Activated naive CD8-positive, alpha-beta T cell treated with anti-CD3 and anti-CD28 coated beads for 36 hours (primary cell): ENCODE measurements at regions not wholly inside any gene's neighbourhood (a gene's known extent, or its start where the extent isn't known, plus 50 kb on each side); places are given as distances from the start of the nearest gene placed in this dataset.

Source experiments
- DNase-seq: peaks from one replicate; pipeline ENCODE4 v3.0.0; 2021
- H3K27ac Mint-ChIP-seq: one replicate; pipeline ENCODE4 v1.8.0; 2022; ENCODE audit warnings: mild to moderate bottlenecking, moderate library complexity, mixed read lengths
- H3K27me3 Mint-ChIP-seq: one replicate; pipeline ENCODE4 v1.8.0; 2022; ENCODE audit warnings: mild to moderate bottlenecking, mixed read lengths
- H3K36me3 Mint-ChIP-seq: one replicate; pipeline ENCODE4 v1.8.0; 2021; ENCODE audit warnings: mild to moderate bottlenecking, mixed read lengths
- H3K4me1 Mint-ChIP-seq: one replicate; pipeline ENCODE4 v1.8.0; 2021; ENCODE audit warnings: mixed read lengths
- H3K4me3 Mint-ChIP-seq: one replicate; pipeline ENCODE4 v1.8.0; 2022; ENCODE audit warnings: mild to moderate bottlenecking, moderate library complexity, mixed read lengths
- H3K9me3 Mint-ChIP-seq: one replicate; pipeline ENCODE4 v1.8.0; 2022; ENCODE audit warnings: mixed read lengths

- Mint-ChIP-seq H3K4me3 (no peak overlapping the region), H3K4me1 (peaks cover 3% of the 10 kb centered on the region), H3K9me3 (no peaks in the 10 kb centered on the region), H3K36me3 (no peaks in the 10 kb centered on the region), H3K27ac (no peak overlapping the region), H3K27me3 (no peaks in the 10 kb centered on the region)
- DNase-seq = no peak
Measured at GRCh38 chr1:39122056-39122455, 82.4 kb upstream of the MACF1 start.

- H3K27ac Mint-ChIP-seq = no peak overlapping the region
- no peaks in the 10 kb centered on the region for H3K36me3 Mint-ChIP-seq
- no peaks in the 10 kb centered on the region for H3K9me3 Mint-ChIP-seq
- H3K4me3 Mint-ChIP-seq = no peak overlapping the region
- DNase-seq = no peak
- H3K4me1 Mint-ChIP-seq = no peaks in the 10 kb centered on the region
- no peaks in the 10 kb centered on the region for H3K27me3 Mint-ChIP-seq
Measured at GRCh38 chr1:39124282-39124681, 80.2 kb upstream of the MACF1 start.

- Mint-ChIP-seq H3K9me3 (no peaks in the 10 kb centered on the region), H3K27ac (no peak overlapping the region), H3K27me3 (no peaks in the 10 kb centered on the region), H3K4me3 (no peak overlapping the region), H3K36me3 (no peaks in the 10 kb centered on the region), H3K4me1 (peaks cover 4% of the 10 kb centered on the region)
- no peak for DNase-seq
Measured at GRCh38 chr1:39127513-39127912, 77.0 kb upstream of the MACF1 start.

- H3K27me3 Mint-ChIP-seq = no peaks in the 10 kb centered on the region
- DNase-seq = no peak
- no peaks in the 10 kb centered on the region for H3K9me3 Mint-ChIP-seq
- no peak overlapping the region for H3K27ac Mint-ChIP-seq
- H3K4me3 Mint-ChIP-seq = no peak overlapping the region
- peaks cover 4% of the 10 kb centered on the region for H3K4me1 Mint-ChIP-seq
- no peaks in the 10 kb centered on the region for H3K36me3 Mint-ChIP-seq
Measured at GRCh38 chr1:39128126-39128525, 76.4 kb upstream of the MACF1 start.

GRCh38 chr1:39128959-39129358 is 75.5 kb upstream of the MACF1 start:
- no peaks in the 10 kb centered on the region for H3K27me3 Mint-ChIP-seq
- peaks cover 4% of the 10 kb centered on the region for H3K4me1 Mint-ChIP-seq

GRCh38 chr1:39129514-39129913 is 75.0 kb upstream of the MACF1 start:
- Mint-ChIP-seq H3K27me3 (no peaks in the 10 kb centered on the region), H3K9me3 (no peaks in the 10 kb centered on the region), H3K36me3 (no peaks in the 10 kb centered on the region), H3K27ac (no peak overlapping the region), H3K4me3 (no peak overlapping the region), H3K4me1 (peaks cover 4% of the 10 kb centered on the region)
- DNase-seq = no peak

More at GRCh38 chr1:39128959-39129358, 75.5 kb upstream of the MACF1 start:
- Mint-ChIP-seq H3K27ac (no peak overlapping the region), H3K9me3 (no peaks in the 10 kb centered on the region), H3K4me3 (no peak overlapping the region), H3K36me3 (no peaks in the 10 kb centered on the region)
- no peak for DNase-seq

GRCh38 chr1:39130325-39130724 is 74.2 kb upstream of the MACF1 start:
- H3K4me3 Mint-ChIP-seq = no peak overlapping the region
- H3K4me1 Mint-ChIP-seq = peaks cover 8% of the 10 kb centered on the region
- DNase-seq = no peak
- H3K9me3 Mint-ChIP-seq = no peaks in the 10 kb centered on the region
- H3K27ac Mint-ChIP-seq = no peak overlapping the region
- H3K27me3 Mint-ChIP-seq = no peaks in the 10 kb centered on the region
- no peaks in the 10 kb centered on the region for H3K36me3 Mint-ChIP-seq

GRCh38 chr1:39131940-39132339 is 72.6 kb upstream of the MACF1 start:
- Mint-ChIP-seq H3K9me3 (no peaks in the 10 kb centered on the region), H3K27ac (no peak overlapping the region), H3K36me3 (no peaks in the 10 kb centered on the region), H3K4me1 (peaks cover 8% of the 10 kb centered on the region), H3K27me3 (no peaks in the 10 kb centered on the region), H3K4me3 (no peak overlapping the region)
- no peak for DNase-seq

- Mint-ChIP-seq H3K4me1 (peaks cover 8% of the 10 kb centered on the region), H3K27ac (no peak overlapping the region), H3K4me3 (no peak overlapping the region), H3K9me3 (no peaks in the 10 kb centered on the region), H3K36me3 (no peaks in the 10 kb centered on the region), H3K27me3 (no peaks in the 10 kb centered on the region)
- no peak for DNase-seq
Measured at GRCh38 chr1:39132505-39133339, 71.8 kb upstream of the MACF1 start.

GRCh38 chr1:39133340-39133684 is 71.2 kb upstream of the MACF1 start:
- Mint-ChIP-seq H3K27ac (no peak overlapping the region), H3K9me3 (no peaks in the 10 kb centered on the region), H3K27me3 (no peaks in the 10 kb centered on the region), H3K36me3 (no peaks in the 10 kb centered on the region), H3K4me3 (no peak overlapping the region), H3K4me1 (peaks cover 8% of the 10 kb centered on the region)
- DNase-seq = no peak

GRCh38 chr1:39134768-39135333 is 69.6 kb upstream of the MACF1 start:
- no peak for DNase-seq
- Mint-ChIP-seq H3K9me3 (no peaks in the 10 kb centered on the region), H3K36me3 (no peaks in the 10 kb centered on the region), H3K27me3 (no peaks in the 10 kb centered on the region), H3K4me3 (no peak overlapping the region), H3K27ac (no peak overlapping the region), H3K4me1 (peaks cover 6% of the 10 kb centered on the region)

- DNase-seq = no peak
- no peaks in the 10 kb centered on the region for H3K36me3 Mint-ChIP-seq
- H3K9me3 Mint-ChIP-seq = no peaks in the 10 kb centered on the region
- H3K4me1 Mint-ChIP-seq = peaks cover 6% of the 10 kb centered on the region
- no peak overlapping the region for H3K4me3 Mint-ChIP-seq
- H3K27me3 Mint-ChIP-seq = no peaks in the 10 kb centered on the region
- no peak overlapping the region for H3K27ac Mint-ChIP-seq
Measured at GRCh38 chr1:39136638-39137037, 67.9 kb upstream of the MACF1 start.

- Mint-ChIP-seq H3K4me1 (peaks cover 5% of the 10 kb centered on the region), H3K36me3 (no peaks in the 10 kb centered on the region), H3K9me3 (no peaks in the 10 kb centered on the region), H3K27ac (no peak overlapping the region), H3K27me3 (no peaks in the 10 kb centered on the region), H3K4me3 (no peak overlapping the region)
- DNase-seq = no peak
Measured at GRCh38 chr1:39139723-39140360, 64.7 kb upstream of the MACF1 start.

GRCh38 chr1:39141925-39142324 is 62.6 kb upstream of the MACF1 start:
- Mint-ChIP-seq H3K27ac (no peak overlapping the region), H3K4me1 (peaks cover 3% of the 10 kb centered on the region), H3K4me3 (no peak overlapping the region), H3K36me3 (no peaks in the 10 kb centered on the region), H3K27me3 (no peaks in the 10 kb centered on the region), H3K9me3 (no peaks in the 10 kb centered on the region)
- no peak for DNase-seq

GRCh38 chr1:39142401-39143060 is 62.0 kb upstream of the MACF1 start:
- peaks cover 3% of the 10 kb centered on the region for H3K4me1 Mint-ChIP-seq
- H3K36me3 Mint-ChIP-seq = no peaks in the 10 kb centered on the region
- no peak overlapping the region for H3K4me3 Mint-ChIP-seq
- H3K27me3 Mint-ChIP-seq = peaks cover 4% of the 10 kb centered on the region
- no peaks in the 10 kb centered on the region for H3K9me3 Mint-ChIP-seq
- H3K27ac Mint-ChIP-seq = no peak overlapping the region
- DNase-seq = no peak
